ENCODE measurements at regions not wholly inside any gene's neighbourhood (a gene's known extent, or its start where the extent isn't known, plus 50 kb on each side); places are given as distances from the start of the nearest gene placed in this dataset.

DNA sequence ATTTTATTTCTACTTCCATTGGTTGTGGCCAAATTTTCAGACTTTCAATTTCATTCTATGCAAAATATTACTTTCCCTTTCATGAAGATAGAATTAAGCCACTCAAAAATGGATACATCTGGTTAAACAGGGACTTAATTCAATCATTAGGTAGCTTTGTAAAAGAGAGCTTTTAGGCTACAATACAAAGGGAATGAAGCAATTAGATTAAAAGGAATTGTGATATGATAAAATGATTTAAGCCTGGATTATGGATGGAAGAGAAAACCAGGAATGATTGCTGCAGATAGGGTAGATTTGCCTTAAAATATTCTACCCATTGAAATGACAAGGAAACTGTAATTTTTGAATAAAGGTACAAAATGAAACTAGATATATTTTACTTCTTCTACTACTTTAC is 134.6 kb upstream of the PDHA2 start:
- H3K27me3 ChIP-seq (ENCODE audit: insufficient read depth, poor library complexity, severe bottlenecking) = no peaks in the 10 kb centered on the region
- DNase-seq (ENCODE audit: low read depth in 1 of 2, low spot score in 1 of 2) = no peak
- no peak overlapping the region for H3K27ac ChIP-seq (replicated peaks)
- TF ChIP-seq POLR2AphosphoS5 (IDR thresholded peaks at IDR 0.05; ENCODE audit: low read depth) (no peak), SPI1 (IDR thresholded peaks at IDR 0.05; ENCODE audit: borderline replicate concordance, low read depth) (no peak), GABPA (IDR thresholded peaks at IDR 0.05; ENCODE audit: low read depth) (no peak)
- TF ChIP-seq, protein P1, sequence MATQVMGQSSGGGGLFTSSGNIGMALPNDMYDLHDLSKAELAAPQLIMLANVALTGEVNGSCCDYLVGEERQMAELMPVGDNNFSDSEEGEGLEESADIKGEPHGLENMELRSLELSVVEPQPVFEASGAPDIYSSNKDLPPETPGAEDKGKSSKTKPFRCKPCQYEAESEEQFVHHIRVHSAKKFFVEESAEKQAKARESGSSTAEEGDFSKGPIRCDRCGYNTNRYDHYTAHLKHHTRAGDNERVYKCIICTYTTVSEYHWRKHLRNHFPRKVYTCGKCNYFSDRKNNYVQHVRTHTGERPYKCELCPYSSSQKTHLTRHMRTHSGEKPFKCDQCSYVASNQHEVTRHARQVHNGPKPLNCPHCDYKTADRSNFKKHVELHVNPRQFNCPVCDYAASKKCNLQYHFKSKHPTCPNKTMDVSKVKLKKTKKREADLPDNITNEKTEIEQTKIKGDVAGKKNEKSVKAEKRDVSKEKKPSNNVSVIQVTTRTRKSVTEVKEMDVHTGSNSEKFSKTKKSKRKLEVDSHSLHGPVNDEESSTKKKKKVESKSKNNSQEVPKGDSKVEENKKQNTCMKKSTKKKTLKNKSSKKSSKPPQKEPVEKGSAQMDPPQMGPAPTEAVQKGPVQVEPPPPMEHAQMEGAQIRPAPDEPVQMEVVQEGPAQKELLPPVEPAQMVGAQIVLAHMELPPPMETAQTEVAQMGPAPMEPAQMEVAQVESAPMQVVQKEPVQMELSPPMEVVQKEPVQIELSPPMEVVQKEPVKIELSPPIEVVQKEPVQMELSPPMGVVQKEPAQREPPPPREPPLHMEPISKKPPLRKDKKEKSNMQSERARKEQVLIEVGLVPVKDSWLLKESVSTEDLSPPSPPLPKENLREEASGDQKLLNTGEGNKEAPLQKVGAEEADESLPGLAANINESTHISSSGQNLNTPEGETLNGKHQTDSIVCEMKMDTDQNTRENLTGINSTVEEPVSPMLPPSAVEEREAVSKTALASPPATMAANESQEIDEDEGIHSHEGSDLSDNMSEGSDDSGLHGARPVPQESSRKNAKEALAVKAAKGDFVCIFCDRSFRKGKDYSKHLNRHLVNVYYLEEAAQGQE (IDR thresholded peaks at IDR 0.05; ENCODE audit: insufficient replicate concordance, low read depth) = no peak
- TF ChIP-seq, protein P2, sequence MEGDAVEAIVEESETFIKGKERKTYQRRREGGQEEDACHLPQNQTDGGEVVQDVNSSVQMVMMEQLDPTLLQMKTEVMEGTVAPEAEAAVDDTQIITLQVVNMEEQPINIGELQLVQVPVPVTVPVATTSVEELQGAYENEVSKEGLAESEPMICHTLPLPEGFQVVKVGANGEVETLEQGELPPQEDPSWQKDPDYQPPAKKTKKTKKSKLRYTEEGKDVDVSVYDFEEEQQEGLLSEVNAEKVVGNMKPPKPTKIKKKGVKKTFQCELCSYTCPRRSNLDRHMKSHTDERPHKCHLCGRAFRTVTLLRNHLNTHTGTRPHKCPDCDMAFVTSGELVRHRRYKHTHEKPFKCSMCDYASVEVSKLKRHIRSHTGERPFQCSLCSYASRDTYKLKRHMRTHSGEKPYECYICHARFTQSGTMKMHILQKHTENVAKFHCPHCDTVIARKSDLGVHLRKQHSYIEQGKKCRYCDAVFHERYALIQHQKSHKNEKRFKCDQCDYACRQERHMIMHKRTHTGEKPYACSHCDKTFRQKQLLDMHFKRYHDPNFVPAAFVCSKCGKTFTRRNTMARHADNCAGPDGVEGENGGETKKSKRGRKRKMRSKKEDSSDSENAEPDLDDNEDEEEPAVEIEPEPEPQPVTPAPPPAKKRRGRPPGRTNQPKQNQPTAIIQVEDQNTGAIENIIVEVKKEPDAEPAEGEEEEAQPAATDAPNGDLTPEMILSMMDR (IDR thresholded peaks at IDR 0.05; ENCODE audit: insufficient read depth, low read length) = no peak
- H3K4me3 ChIP-seq (replicated peaks; ENCODE audit: insufficient read depth, low read length) = no peak overlapping the region

DNA sequence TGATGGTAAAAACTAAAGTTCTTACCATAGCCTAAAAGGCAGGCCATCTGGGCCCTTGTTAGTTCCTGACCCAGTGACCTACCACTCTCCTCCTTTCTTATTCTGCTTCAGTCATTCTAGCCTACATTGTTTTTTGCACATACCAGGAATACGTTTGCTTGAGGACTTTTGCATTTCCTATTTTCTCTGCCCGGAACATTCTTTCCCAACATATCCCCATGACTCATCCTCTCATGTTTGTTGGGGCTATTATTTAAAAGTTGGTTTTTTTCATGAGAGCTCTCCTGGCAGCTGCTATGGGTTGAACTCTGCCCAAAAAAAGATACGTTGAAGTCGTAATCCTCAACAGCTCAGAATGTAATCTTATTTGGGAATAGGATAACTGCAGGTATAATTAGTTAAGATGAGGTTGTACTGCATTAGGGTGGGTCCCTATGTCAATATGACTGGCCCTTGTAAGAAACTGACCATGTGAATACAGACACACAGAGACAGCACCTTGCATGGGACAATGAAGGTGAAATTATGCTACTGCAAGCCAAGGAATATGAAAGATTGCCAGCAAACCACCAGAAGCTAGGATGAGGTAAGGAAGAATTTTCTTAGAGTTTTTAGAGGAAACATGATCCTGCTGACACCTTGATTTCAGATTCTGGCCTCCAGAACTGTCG is 138.3 kb upstream of the PDHA2 start:
- TF ChIP-seq SPI1 (IDR thresholded peaks at IDR 0.05; ENCODE audit: borderline replicate concordance, low read depth) = no peak
- TF ChIP-seq, protein P1 (IDR thresholded peaks at IDR 0.05; ENCODE audit: insufficient replicate concordance, low read depth) = no peak
- TF ChIP-seq GABPA (IDR thresholded peaks at IDR 0.05; ENCODE audit: low read depth) = no peak
- no peak for TF ChIP-seq POLR2AphosphoS5 (IDR thresholded peaks at IDR 0.05; ENCODE audit: low read depth)
- TF ChIP-seq, protein P2 (IDR thresholded peaks at IDR 0.05; ENCODE audit: insufficient read depth, low read length) = no peak
- DNase-seq (ENCODE audit: low read depth in 1 of 2, low spot score in 1 of 2) = no peak
- no peak overlapping the region for H3K4me3 ChIP-seq (replicated peaks; ENCODE audit: insufficient read depth, low read length)
- no peak overlapping the region for H3K27ac ChIP-seq (replicated peaks)
- no peaks in the 10 kb centered on the region for H3K27me3 ChIP-seq (ENCODE audit: insufficient read depth, poor library complexity, severe bottlenecking)

DNA sequence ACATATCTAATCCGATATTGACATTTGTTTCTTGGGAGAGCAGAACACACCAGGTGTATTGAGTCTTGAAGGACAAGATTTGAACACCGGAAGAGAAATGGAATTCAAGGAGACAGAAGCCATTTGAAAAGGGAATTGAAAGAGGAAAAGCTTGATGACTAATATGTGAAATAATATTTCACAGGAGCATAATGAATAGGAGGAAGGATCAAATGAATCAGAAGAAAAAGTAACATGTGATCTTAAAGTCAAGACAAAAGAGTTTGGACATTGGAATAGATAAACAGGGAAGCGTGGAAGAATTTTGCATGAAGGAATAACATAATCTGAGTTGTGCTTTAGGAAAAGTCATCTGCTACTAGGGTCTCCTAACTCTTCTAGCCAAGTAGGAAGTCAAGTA is 145.5 kb upstream of the PDHA2 start:
- no peak for DNase-seq (ENCODE audit: low read depth in 1 of 2, low spot score in 1 of 2)
- no peak overlapping the region for H3K27ac ChIP-seq (replicated peaks)
- H3K27me3 ChIP-seq (ENCODE audit: insufficient read depth, poor library complexity, severe bottlenecking) = no peaks in the 10 kb centered on the region
- no peak overlapping the region for H3K4me3 ChIP-seq (replicated peaks; ENCODE audit: insufficient read depth, low read length)
- TF ChIP-seq GABPA (IDR thresholded peaks at IDR 0.05; ENCODE audit: low read depth) (no peak), SPI1 (IDR thresholded peaks at IDR 0.05; ENCODE audit: borderline replicate concordance, low read depth) (no peak), POLR2AphosphoS5 (IDR thresholded peaks at IDR 0.05; ENCODE audit: low read depth) (no peak)
- TF ChIP-seq, protein P1 (IDR thresholded peaks at IDR 0.05; ENCODE audit: insufficient replicate concordance, low read depth) = no peak
- TF ChIP-seq, protein P2 (IDR thresholded peaks at IDR 0.05; ENCODE audit: insufficient read depth, low read length) = no peak

Data from HL-60 (cell line).